Lung (tissue), 11 donors: ENCODE measurements at regions not wholly inside any gene's neighbourhood (a gene's known extent, or its start where the extent isn't known, plus 50 kb on each side); places are given as distances from the start of the nearest gene placed in this dataset.

ENCODE experiments used
- ATAC-seq: fragments of 200-7000 bp; cut with Tn5 transposase; one replicate; pipeline ENCODE4 v1.9.1; 2020; ENCODE audit warnings: moderate number of reproducible peaks; ENCODE audit not compliant: insufficient read depth, low FRiP score
- DNase-seq, 3 donors: peaks; one replicate each; pipeline ENCODE4 v3.0.0-alpha.2; 2013 to 2017
- H3K27ac ChIP-seq, 2 donors: one replicate each; pipeline ENCODE4 v1.5.1; 2013; ENCODE audit warnings: mild to moderate bottlenecking in 2 of 2, moderate library complexity in 2 of 2, control low read depth in 1 of 2, inconsistent platforms in 1 of 2, low read depth in 1 of 2, low read length in 1 of 2
- H3K27me3 ChIP-seq, 3 donors: one replicate each; pipeline ENCODE4 v1.5.1; 2013; ENCODE audit warnings: low read length in 2 of 3; ENCODE audit not compliant: control insufficient read depth in 3 of 3, insufficient read depth in 3 of 3
- H3K36me3 ChIP-seq, 4 donors: one replicate each; pipeline ENCODE4 v1.5.1; 2013; ENCODE audit warnings: low read length in 4 of 4, mild to moderate bottlenecking in 1 of 4, moderate library complexity in 1 of 4; ENCODE audit not compliant: control insufficient read depth in 4 of 4, insufficient read depth in 4 of 4
- H3K4me1 ChIP-seq, 5 donors: one replicate each; pipeline ENCODE4 v1.5.1; 2013; ENCODE audit warnings: low read length in 5 of 5, mild to moderate bottlenecking in 2 of 5, moderate library complexity in 1 of 5; ENCODE audit not compliant: control insufficient read depth in 5 of 5, insufficient read depth in 5 of 5
- H3K4me3 ChIP-seq: one replicate; pipeline ENCODE4 v1.5.1; 2013; ENCODE audit warnings: mild to moderate bottlenecking, control low read depth, moderate library complexity
- H3K9ac ChIP-seq, 2 donors: one replicate each; pipeline ENCODE4 v1.5.1; 2013; ENCODE audit warnings: low read length in 2 of 2, control low read depth in 1 of 2; ENCODE audit not compliant: insufficient read depth in 1 of 2
- H3K9me3 ChIP-seq, 4 donors: one replicate each; pipeline ENCODE4 v1.5.1; 2013; ENCODE audit warnings: low read length in 3 of 4, mild to moderate bottlenecking in 1 of 4, moderate library complexity in 1 of 4; ENCODE audit not compliant: control insufficient read depth in 4 of 4, insufficient read depth in 3 of 4
- WGBS, 2 donors: extraction: QIAGEN DNeasy Blood & Tissue Kit; methylation state at CpG; one replicate each; pipeline ENCODE4 v1.1.7; 2013; 5-methylcytosine and 5-hydroxymethylcytosine counted together
- TF ChIP-seq, protein P1 (sequence below): IDR thresholded peaks from 2 replicates; pipeline ENCODE4 v1.5.1; 2012; ENCODE audit warnings: mild to moderate bottlenecking; ENCODE audit errors: control extremely low read depth, extremely low read depth
- donor health status: control.
- donor health status: control.
- donor health status: Bipolar disorder and iron deficiency.
- donor health status: healthy.
- donor health status: DM: yes; HTN: yes; CAD: no.

DNA sequence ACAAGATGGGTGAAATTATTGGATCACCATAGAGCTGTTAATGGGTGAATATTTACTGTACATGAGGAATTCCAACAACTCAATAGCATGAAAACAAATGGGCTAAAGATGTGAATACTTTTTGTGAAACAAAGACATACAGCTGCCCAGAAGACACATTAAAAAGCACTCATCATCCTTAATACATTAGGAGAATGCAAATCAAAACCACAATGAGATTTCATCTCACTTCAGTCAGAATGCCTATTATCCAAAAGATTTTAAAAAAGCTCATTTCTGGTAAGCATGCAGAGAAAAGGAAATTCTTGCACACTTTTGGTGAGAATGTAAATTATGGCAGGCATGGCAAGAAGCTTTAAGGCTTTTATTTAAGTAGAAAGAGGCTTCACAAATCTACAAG lies 770.8 kb upstream of the AMELY start:
- no peak overlapping the region for H3K4me3 ChIP-seq
- ATAC-seq, result no peak
- H3K27me3 ChIP-seq, result no peaks in the 10 kb centered on the region
- DNase-seq, result no peak
- TF ChIP-seq, protein P1, sequence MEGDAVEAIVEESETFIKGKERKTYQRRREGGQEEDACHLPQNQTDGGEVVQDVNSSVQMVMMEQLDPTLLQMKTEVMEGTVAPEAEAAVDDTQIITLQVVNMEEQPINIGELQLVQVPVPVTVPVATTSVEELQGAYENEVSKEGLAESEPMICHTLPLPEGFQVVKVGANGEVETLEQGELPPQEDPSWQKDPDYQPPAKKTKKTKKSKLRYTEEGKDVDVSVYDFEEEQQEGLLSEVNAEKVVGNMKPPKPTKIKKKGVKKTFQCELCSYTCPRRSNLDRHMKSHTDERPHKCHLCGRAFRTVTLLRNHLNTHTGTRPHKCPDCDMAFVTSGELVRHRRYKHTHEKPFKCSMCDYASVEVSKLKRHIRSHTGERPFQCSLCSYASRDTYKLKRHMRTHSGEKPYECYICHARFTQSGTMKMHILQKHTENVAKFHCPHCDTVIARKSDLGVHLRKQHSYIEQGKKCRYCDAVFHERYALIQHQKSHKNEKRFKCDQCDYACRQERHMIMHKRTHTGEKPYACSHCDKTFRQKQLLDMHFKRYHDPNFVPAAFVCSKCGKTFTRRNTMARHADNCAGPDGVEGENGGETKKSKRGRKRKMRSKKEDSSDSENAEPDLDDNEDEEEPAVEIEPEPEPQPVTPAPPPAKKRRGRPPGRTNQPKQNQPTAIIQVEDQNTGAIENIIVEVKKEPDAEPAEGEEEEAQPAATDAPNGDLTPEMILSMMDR, result no peak
- no peaks in the 10 kb centered on the region for H3K9me3 ChIP-seq
- no peak overlapping the region for H3K27ac ChIP-seq
- H3K36me3 ChIP-seq, result no peaks in the 10 kb centered on the region
- no peaks in the 10 kb centered on the region for H3K4me1 ChIP-seq
- H3K9ac ChIP-seq, result no peak overlapping the region

DNA sequence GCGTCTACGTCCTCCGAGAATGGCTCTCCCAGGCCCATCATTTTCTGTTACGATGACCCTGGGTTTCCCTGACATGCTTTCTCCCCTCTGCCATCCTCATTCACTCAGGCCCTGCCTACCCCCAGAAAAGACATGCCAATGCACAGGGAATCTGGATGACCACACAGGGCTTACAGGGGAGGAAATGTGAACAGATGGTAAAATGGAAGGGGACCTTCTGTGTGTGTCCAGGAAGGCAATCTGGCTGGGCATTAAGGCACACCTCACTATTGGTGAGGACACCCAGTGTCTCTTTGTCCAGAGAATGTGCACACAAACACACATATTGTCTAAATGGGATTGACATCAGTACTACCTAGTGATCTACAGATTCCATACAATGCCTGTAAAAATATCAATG lies 769.9 kb upstream of the AMELY start:
- H3K4me1 ChIP-seq, result no peaks in the 10 kb centered on the region

DNA sequence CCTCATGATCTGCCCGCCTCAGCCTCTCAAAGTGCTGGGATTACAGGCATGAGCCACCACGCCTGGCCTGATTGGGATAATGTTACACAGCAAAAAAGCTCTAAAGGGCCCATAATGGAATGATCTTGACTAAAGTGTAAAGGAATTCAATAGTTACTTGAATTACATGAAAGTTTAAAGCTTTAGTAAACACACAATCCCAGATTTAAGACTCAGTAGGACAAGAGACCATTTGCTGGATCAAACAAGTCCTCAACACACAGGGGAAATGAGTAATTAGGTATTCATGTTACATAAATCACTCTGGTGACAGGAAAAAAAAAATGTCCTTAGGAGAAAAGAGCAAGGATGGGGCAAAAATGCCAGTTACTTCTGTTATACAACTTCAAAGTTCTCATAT lies 762.9 kb upstream of the AMELY start:
- no peaks in the 10 kb centered on the region for H3K36me3 ChIP-seq
- H3K4me1 ChIP-seq, result no peaks in the 10 kb centered on the region
- no peaks in the 10 kb centered on the region for H3K9me3 ChIP-seq
- 84% methylated on average over 2 of the region's 2 CpGs; no CpG with 5 or more reads in 1 of the 2 donors for WGBS, 2 donors
- H3K4me3 ChIP-seq, result no peak overlapping the region
- ATAC-seq (no peak), DNase-seq (no peak)
- no peaks in the 10 kb centered on the region for H3K27me3 ChIP-seq
- no peak overlapping the region for H3K9ac ChIP-seq
- TF ChIP-seq, protein P1, result no peak
- H3K27ac ChIP-seq, result no peak overlapping the region

More for the DNA sequence above, 769.9 kb upstream of the AMELY start:
- Histone ChIP-seq H3K27me3 (no peaks in the 10 kb centered on the region), H3K9ac (no peak overlapping the region), H3K27ac (no peak overlapping the region), H3K9me3 (no peaks in the 10 kb centered on the region), H3K36me3 (no peaks in the 10 kb centered on the region), H3K4me3 (no peak overlapping the region)
- DNase-seq (no peak), ATAC-seq (no peak)
- TF ChIP-seq, protein P1, result no peak
- 100% methylated on average over 4 of the region's 4 CpGs; no CpG with 5 or more reads in 1 of the 2 donors for WGBS, 2 donors

DNA sequence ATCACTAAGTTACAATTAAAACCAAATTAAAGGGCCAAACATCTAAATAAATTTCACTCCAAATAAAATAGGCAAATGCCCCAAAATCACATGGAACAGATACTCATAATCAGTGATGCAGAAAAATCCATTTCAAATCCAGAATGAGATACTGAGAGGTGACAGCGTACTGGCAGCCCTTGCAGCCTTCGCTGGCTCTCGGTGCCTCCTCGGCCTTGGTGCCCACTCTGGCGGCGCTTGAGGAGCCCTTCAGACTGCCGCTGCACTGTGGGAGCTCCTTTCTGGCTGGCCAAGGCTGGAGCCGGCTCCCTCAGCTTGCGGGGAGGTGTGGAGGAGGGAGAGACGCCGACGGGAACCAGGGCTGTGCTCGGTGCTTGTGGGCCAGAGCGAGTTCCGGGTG lies 761.2 kb upstream of the AMELY start:
- no peaks in the 10 kb centered on the region for H3K9me3 ChIP-seq
- H3K36me3 ChIP-seq, result no peaks in the 10 kb centered on the region
- H3K4me1 ChIP-seq, result no peaks in the 10 kb centered on the region
- ATAC-seq (no peak), DNase-seq (no peak)
- H3K9ac ChIP-seq, result no peak overlapping the region
- H3K4me3 ChIP-seq, result no peak overlapping the region
- 97% methylated on average over 8 of the region's 15 CpGs; no CpG with 5 or more reads in 1 of the 2 donors for WGBS, 2 donors
- no peak overlapping the region for H3K27ac ChIP-seq
- no peaks in the 10 kb centered on the region for H3K27me3 ChIP-seq
- TF ChIP-seq, protein P1, result no peak
